ENCODE measurements at regions not wholly inside any gene's neighbourhood (a gene's known extent, or its start where the extent isn't known, plus 50 kb on each side); places are given as distances from the start of the nearest gene placed in this dataset.
"Not testable (repeated sequence)": the region's sequence is repeated elsewhere in the genome, so short reads cannot be mapped to it uniquely, and the experiment has no call there.

DNA sequence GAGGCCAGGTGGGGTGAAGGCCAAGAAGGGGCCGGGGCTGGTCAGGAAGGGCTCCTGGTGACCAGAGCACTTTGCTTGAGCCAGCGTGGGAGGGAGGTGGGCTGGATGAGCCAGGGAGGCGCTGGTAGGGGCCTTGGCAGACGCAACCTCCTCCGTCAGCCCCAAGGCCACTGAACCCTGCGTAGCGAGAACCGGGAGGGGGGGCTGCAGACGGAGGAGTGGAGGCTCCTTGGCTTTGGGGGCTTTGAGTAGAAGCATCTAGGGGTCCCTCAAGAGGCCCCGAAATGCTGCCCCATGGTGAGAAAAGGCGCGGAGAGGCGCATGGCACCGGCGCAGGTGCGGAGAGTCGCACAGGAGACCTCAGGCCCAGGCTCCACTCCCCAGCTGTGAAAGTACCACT, 1888.0 kb upstream of the CDH9 start:
- no peak for DNase-seq (ENCODE audit: low spot score)

DNA sequence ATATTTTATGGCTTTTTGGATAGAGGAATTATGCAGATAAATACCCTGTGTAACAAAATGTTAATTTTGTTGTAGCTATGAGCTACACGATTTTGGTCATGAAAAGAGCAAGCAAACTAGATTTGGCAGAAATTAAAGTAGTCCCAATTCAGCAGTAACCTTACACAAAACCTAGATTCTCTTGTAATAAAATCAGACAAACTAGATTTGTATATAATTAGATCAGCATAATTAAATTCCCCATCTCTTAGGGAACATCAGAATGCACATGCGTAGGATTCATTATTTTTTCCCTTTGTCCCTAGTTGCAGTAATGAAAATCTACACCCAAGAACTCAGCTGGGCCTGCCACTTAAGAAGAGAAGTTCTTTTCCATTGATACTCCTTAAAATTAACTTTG, 1879.2 kb upstream of the CDH9 start:
- DNase-seq (ENCODE audit: low spot score) = no peak

DNA sequence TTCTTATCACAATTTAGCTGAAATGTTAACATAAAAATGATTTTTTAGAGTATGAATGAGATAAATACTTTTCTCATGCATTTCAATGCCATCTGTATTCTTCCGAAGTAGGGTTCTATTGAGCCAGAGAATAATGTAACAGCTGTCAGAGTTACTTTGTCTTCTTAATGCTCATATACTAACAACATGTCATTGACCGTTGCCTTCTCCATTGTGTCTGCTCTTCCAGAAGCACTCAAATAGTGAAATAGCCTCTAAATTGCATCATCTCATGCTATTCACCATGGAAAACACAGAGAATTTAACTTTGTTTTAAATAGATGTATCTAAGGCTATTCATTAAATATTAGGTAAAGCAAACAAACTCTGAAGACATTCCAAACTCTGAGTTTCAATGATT, 1875.9 kb upstream of the CDH9 start:
- DNase-seq (ENCODE audit: low spot score) = no peak

DNA sequence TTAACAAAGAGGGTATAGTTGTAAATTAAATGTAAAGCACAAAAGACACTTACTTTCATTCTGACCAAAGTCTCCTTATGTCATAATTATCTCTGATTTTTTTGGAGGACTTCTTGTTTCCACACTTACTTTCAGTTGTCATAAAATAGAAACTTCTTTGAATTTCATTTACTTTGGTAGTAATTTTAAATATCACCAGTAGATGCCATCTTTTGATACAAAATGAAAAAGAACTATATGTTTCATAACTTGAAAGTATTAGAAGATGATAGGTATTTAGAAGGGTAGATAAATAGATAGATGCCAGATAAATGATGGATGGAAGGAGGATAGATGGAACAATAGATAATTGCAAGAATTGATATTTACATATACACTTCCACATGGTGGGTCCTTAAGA, 1865.3 kb upstream of the CDH9 start:
- DNase-seq (ENCODE audit: low spot score) = no peak

DNA sequence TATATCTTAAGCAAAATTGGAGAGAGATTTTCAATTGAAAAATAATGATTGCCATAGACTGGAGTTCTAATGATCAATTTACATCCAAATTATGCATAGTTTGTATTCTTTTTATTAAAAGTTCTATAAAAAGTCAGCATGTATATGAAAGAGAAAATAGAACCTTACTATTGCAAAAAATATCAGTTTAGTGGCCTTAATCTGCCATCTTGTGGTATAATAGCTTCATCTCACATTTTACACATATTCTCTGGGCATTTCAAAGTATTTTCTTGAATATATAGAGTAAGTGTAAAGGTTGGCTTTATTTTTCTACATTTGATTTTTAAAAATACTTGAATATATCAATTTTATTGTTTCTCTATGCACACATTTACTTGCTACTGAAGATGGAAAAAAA, 1858.6 kb upstream of the CDH9 start:
- peak; percentile 10 for DNase-seq (ENCODE audit: low spot score)

DNA sequence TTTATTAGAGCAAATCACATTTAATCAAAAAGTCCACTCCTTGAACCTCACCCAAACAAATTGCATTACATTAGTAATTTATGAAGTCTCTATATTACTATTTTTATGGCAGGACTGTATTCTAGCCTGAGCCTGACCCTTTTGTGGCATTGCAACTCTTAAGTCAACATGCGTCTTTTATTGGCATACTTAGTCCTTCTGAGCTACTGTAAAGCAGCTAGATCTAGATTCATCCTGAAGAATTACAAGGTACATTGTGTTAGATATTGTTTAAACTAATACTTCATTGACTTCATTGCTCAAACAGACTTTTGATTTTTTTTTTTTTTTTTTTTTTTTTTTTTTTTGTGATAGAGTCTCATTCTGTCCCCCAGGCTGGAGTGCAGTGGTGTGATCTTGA, 1842.5 kb upstream of the CDH9 start:
- DNase-seq (ENCODE audit: low spot score) = no peak

DNA sequence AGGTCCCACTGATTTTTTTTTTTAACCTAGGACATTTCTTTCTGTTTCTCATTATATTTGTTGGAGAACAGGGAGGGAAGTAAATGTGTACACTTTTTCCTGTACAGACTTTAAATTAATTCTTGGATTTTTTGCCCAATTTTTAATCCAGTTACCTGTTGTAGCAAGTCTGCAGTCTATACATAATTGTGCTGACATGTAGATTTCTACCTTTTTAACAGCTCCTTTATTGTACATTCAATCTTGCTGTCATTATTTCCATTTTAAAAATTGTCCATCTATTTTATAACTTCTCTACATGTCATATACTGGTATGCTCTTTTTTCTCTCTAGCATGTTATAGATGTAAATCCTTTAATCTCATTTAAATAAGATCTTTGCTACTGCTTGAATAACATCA, 1838.7 kb upstream of the CDH9 start:
- no peak for DNase-seq (ENCODE audit: low spot score)

DNA sequence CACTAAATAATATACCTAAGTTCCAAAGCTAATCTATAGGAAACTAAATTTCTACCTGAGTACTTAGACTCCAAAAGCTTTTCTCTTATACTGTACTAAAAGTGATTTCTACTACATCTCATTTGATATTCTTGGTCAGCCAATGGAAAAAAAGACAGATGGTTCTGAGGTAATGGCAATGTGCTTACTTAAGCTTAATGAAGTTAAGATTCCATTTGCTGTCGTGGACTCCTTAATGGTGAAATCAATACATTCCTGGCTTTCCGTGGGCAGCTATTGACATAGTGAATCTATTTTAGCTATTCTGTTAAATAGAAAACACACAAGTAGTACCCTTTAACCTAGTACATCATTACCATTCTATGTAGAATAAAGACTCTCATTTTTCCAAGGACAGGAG, 1825.6 kb upstream of the CDH9 start:
- no peak for DNase-seq (ENCODE audit: low spot score)

DNA sequence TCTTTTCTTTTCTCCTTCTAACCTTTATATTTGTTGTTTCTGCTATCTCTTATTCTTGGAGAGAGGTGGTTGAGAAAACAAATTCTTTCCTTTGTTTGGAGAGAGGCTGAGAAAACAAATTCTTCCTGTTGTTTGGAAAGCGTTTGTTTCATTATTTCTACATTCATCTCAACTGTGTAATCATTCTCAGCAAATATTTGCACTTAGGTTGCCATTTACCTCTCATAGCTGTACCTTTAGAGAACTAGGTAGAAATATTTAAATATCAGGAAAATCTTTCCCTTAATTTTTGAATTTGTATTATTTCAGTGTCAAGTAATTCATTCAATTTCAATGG, 1824.4 kb upstream of the CDH9 start:
- DNase-seq (ENCODE audit: low spot score) = no peak

DNA sequence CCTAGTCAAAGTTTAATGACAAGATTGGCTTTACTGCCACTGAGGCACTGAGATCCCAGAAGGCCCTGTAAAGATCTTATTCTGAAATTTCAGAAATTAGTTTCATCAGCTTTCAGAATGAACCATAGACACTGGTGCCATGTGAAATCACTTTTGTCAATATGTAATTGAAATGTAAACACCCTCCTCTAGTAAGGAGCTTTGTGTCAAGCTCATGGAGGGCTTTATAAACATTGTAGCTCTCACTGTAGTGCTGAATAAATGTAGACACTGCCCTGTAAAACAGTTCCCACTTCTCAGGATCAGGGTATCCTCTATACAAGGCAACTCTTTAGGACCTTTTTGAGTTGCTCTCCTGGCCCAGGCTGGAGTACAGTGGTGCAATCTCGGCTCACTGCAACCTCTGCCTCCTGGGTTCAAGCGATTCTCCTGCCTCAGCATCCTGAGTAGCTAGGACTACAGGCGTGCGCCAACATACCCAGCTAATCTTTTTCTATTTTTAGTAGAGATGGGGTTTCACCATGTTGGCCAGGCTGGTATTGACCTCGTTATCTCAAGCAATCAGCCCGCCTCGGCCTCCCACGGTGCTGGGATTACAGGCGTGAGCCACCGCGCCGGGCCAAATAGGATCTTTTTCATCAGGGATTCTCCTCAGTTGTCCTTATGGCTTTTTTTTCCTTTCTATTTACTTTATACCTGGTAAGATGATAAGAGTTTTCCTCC, 1823.9 kb upstream of the CDH9 start:
- DNase-seq (ENCODE audit: low spot score) = no peak

DNA sequence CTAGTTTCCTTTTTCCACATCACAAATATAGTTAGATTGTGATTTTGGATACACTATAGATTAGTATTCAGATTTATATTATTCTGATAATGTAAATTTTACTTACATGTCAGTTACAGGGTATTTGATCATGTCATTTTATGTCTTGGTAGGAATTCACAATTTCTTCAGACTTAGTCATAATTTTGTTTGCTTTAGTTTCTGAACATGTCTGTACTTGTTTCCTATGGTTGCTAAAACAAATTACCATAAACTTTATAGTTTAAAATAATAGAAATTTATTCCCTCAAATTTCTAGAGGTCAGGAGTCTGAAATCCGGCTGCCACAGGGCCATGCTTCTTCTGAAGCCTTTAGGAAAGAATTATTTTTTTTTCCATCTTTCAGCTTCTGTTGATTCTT, 1817.2 kb upstream of the CDH9 start:
- DNase-seq (ENCODE audit: low spot score) = no peak

DNA sequence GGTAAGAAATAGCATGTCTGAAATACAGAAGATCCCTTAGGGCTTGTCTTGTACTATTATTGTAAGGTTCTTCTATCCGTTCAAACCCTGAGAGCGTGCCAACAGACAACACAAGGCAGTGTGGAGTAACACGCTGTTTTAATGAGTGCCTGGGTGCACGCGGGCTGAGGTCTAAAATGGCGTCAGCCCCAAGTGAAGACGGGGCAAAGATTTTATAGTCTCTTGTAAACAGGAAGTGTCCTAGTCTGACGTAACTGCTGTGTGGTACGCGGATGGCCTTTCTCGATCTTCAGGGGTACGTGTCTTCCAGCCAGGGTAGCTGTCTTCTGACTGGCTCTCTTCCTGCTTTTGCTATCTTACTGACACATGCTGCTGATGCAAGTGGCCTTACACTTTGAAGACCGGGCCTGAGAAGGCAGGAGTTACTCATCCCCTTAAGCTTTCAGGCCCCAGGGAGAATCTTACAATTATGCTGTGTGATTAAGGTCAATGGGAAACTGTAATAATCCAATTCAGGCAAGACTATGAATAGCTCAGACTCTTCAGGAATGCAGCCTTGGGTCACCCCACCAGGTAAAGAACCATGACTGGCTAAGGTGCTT, 1812.0 kb upstream of the CDH9 start:
- DNase-seq (ENCODE audit: low spot score) = no peak

DNA sequence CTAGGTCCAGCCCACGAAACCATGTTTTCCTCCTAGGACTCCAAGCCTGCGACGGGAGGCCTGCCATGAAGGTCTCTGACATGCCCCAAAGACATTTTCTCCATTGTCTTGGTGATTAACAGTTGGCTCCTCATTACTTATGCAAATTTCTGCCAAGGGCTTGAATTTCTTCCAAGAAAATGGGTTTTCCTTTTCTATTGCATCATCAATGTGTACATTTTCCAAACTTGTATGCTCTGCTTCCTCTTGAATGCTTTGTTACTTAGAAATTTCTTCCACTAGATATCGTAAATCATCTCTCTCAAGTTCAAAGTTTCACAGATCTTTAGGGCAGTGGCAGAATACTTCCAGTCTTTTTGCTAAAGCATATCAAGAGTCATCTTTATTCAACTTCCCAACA, 1792.7 kb upstream of the CDH9 start:
- DNase-seq (ENCODE audit: low spot score) = no peak

DNA sequence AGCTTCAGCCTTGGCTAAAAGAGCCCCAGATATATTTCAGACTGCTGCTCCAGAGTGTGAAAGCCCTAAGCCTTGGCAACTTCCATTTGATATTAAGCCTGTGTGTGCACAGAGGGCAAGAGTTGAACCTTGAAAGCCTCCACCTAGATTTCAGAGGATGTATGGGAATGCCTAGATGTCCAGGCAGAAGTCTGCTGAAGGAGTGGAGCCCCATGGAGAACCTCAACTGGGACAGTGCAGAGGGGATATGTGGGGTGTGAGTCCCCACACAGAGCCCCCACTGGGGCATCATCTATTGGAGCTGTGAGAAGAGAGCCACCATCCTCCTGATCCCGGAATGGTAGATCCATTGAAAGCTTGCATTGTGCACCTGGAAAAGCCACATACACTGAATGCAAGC, 1784.8 kb upstream of the CDH9 start:
- DNase-seq (ENCODE audit: low spot score) = no peak

DNA sequence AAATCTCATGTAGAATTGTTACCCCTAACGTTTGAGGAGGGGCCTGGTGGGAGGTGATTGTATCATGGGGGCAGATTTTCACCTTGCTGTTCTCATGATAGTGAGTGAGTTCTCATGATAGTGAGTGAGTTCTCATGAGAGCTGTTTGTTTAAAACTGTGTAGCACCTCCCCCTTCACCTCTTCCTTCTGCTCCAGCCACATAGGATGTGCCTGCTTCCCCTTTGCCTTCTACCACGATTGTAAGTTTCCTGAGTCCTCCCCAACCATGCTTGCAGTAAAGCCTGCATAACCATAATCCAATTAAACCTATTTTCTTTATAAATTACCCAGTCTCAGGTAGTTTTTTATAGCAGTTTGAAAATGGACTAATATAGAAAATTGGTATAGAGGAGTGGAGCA, 1783.7 kb upstream of the CDH9 start:
- DNase-seq (ENCODE audit: low spot score) = no peak

DNA sequence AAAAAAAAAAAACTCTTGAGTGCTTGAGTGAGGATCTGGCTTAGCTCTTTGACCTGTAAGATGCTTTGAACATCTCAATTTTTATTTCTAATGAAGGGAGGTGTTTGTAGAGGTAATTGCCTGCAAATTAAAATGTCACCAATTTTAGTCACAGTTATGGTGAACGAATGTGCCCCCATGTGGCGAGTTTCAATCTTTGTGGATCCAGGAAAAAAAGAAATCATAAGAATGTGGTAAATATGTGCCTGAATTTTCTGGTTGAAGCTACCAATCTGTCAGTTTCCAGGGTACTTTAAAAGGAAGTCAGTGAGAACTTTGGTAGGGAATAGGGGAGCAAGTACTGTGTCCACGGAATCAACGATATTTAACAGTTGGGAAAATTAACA, 1772.4 kb upstream of the CDH9 start:
- DNase-seq (ENCODE audit: low spot score) = peak; percentile 19

DNA sequence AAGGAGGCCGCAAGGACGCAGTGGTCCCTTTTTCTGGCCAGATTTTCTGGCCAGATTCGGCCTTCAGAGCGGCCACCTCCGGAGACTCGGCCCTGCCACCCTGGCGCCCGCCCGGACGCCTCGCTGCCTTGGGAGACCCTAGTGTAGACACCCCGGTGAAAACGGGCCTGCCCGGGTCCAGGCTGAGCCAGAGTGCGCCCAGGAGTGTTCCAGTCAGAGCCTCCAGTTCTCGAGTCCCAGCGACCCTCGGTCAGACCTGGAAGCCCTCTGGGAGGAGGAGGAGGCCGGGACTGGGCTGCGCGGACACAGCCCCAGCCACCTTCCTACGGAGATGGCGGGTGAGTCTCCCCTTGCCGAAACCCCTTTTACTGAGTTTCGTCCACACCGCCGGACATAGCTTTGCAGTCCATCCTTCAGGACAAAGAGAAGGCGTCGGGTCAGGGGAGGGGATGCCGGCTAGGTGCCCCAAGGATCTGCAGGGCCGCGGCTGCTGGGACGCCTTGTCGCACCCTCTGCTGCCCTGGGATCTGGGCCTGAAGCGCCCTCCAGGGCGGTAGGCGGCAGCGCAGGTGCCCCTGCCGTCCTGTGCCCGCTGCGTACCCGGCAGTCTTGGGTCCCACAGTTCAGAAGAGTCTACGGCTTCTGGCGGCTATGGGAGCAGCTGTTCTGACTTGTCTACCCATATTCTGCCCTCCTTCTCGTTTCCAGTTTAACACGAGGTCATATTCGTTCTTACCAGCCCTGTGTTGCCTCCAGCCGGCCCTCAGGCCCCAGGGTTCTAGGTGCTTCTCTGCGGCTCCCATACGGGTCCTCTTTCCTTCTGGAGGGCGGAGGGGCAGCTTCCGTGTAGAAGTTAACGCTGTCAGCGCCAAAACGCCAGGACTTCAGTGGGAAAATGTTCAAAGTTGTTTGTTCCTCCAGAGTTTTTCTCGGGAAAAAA, 1771.7 kb upstream of the CDH9 start:
- no peak for DNase-seq (ENCODE audit: low spot score)

DNA sequence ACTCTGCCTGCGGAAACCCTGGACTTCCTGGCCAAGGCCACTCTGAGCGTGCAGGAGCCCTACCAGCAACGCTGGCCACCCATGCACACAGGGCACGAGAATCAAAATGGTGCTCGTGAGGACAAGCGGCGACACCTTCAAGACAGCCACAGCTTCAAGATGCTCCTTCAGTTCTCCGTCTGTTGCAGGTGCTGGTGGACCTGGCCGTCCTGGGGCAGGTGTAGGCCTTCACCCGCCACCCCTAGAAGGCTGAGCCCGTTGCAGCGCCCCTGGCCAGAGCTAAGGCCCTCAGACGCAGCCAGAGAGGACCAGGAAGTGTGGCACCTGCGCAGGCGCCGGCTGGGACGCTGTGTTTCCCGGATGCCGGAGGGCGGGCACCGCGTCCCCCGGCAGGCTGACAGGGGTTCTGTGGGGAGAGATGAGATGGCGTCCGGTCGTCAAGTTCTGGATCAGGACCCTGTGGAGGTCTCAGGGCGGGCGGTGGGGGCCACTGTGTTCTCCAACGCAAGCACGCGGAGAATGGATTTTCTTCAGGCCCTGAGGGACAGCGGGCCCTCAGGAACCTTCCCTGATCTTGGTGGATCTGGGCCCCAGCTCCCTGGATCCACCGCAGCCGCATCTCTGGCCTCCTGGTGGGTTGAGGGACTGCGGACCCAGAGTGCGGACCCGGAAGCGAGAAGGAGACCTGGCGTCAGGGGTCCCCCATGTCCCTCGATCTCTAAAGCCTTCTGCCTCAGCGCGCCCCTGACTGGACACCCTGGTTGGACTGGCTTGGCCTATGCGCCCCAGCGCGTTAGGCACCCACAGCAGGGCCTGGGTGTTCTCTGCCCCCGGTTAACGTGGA, 1770.8 kb upstream of the CDH9 start:
- no peak for DNase-seq (ENCODE audit: low spot score)

DNA sequence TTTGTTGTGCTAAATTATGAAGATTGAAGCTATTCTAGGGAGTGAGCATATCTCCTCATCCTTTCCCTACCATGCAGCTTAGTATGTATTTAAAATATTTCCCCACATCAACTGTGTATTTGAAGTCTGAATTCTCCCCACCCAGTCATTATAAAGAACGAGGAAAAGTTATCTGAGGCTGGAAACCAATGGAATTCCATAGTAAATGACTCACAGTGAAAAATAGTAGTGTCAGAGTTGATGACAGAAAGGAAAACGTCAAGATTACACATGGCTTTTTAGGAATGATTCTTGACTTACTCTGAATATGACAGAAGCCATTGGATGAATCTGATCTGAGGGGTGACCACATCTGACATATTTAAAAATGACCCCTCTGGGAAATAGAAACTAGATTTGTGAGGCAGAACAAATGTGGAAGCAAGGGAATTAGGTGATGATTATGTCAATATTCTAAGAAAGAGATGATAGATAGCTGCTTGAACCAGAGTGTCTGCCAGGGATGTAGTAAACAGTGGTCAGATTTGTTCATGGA, 1768.9 kb upstream of the CDH9 start:
- no peak for DNase-seq (ENCODE audit: low spot score)

DNA sequence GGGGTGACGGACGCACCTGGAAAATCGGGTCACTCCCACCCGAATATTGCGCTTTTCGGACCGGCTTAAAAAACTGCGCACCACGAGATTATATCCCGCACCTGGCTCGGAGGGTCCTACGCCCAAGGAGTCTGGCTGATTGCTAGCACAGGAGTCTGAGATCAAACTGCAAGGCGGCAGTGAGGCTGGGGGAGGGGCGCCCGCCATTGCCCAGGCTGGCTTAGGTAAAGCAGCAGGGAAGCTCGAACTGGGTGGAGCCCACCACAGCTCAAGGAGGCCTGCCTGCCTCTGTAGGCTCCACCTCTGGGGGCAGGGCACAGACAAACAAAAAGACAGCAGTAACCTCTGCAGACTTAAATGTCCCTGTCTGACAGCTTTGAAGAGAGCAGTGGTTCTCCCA, 1760.6 kb upstream of the CDH9 start:
- DNase-seq (ENCODE audit: low spot score) = not testable (repeated sequence)

DNA sequence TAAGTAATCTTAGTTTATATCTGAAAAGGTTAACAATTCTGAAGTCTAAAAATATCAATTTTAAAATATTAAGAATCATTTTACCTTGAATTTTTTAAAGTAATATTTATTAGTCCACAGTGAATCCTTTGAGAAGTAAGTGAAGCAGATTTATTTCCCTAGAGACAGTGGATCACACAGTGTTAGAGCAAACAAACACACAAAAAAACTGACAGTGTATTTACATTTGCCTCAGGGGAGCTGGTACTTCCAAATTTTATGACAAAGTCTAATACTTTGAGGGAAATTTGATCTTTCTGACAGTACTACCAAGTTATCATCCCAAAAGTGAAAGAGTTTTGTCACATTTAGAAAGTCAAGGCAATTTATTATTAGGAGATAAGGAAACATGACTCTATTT, 1750.6 kb upstream of the CDH9 start:
- DNase-seq (ENCODE audit: low spot score) = no peak

DNA sequence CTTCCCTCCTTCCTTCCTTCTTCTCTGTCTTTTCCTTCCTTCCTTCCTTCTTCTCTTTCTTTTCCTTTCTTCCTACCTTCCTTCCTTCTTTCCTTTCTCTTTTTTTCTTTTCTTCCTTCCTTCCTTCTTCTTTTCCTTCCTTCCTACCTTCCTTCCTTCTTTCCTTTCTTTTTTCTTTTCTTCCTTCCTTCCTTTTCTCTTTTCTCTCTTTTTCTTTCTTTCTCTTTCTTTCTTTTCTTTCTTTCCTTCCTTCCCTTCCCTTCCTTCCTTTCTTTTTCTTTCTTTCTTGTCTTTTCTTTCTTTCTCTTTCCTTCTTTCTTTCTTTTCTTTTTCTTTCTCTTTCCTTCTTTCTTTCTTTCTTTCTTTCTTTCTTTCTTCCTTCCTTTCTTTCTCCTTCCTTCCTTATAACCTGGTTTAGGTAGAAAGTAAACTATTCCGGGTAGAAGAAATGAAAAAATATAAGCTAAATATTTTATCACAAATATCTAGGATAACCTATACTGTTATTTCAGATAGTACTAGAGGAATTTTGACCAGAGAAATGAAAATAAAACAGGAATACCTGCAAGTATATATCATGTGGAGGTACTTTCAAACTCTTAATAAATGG, 1741.8 kb upstream of the CDH9 start:
- DNase-seq (ENCODE audit: low spot score) = no peak

Data from LoVo (cell line).